Hepatocyte (in vitro differentiated cells): ENCODE measurements at regions not wholly inside any gene's neighbourhood (a gene's known extent, or its start where the extent isn't known, plus 50 kb on each side); places are given as distances from the start of the nearest gene placed in this dataset.

Source experiments
- DNase-seq: peaks from one replicate; pipeline ENCODE4 v3.0.0-alpha.2; 2016; ENCODE audit warnings: low spot score
- H2AFZ ChIP-seq: fragments of 200-600 bp; sonication (generic); 2 replicates; pipeline ENCODE4 v1.6.0; 2016; ENCODE audit warnings: antibody characterized with exemption, mild to moderate bottlenecking
- H3K27ac ChIP-seq: fragments of 200-600 bp; sonication (generic); 2 replicates; pipeline ENCODE4 v1.5.1; 2016; ENCODE audit warnings: mild to moderate bottlenecking
- H3K27me3 ChIP-seq: fragments of 200-600 bp; sonication (generic); 2 replicates; pipeline ENCODE4 v1.6.1; 2016
- H3K36me3 ChIP-seq: fragments of 200-600 bp; sonication (generic); replicated peaks from 2 replicates; pipeline ENCODE4 v1.5.1; 2016; ENCODE audit warnings: low read depth; ENCODE audit not compliant: insufficient read depth
- H3K4me1 ChIP-seq: fragments of 200-600 bp; sonication (generic); 2 replicates; pipeline ENCODE4 v1.5.1; 2016; ENCODE audit warnings: mild to moderate bottlenecking, moderate library complexity; ENCODE audit not compliant: insufficient read depth
- H3K4me2 ChIP-seq: fragments of 200-600 bp; sonication (generic); 2 replicates; pipeline ENCODE4 v1.6.0; 2016
- H3K4me3 ChIP-seq: fragments of 200-600 bp; sonication (generic); 2 replicates; pipeline ENCODE4 v1.5.1; 2016; ENCODE audit warnings: mild to moderate bottlenecking
- H3K79me2 ChIP-seq: fragments of 200-600 bp; sonication (generic); 2 replicates; pipeline ENCODE4 v1.6.0; 2017; ENCODE audit warnings: mild to moderate bottlenecking
- H3K9me2 ChIP-seq: fragments of 200-600 bp; sonication (generic); replicated peaks from 2 replicates; pipeline ENCODE4 v1.6.0; 2017; ENCODE audit warnings: mild to moderate bottlenecking; ENCODE audit not compliant: insufficient read depth
- H3K9me3 ChIP-seq: fragments of 200-600 bp; sonication (generic); 2 replicates; pipeline ENCODE4 v1.5.1; 2016; ENCODE audit warnings: low read depth, mild to moderate bottlenecking
- H4K20me1 ChIP-seq: fragments of 200-600 bp; sonication (generic); 2 replicates; pipeline ENCODE4 v1.6.0; 2016; ENCODE audit warnings: mild to moderate bottlenecking; ENCODE audit not compliant: insufficient read depth, poor library complexity, severe bottlenecking
- CTCF ChIP-seq: fragments of 200-600 bp; sonication (generic); IDR thresholded peaks from 2 replicates; pipeline ENCODE4 v1.5.1; 2016; ENCODE audit warnings: antibody characterized with exemption, mild to moderate bottlenecking; ENCODE audit not compliant: poor library complexity
- EZH2 ChIP-seq: fragments of 200-600 bp; sonication (generic); IDR thresholded peaks from 2 replicates; pipeline ENCODE4 v1.6.1; 2016; ENCODE audit warnings: antibody characterized with exemption, mild to moderate bottlenecking, borderline replicate concordance
- EZH2phosphoT487 ChIP-seq: fragments of 200-600 bp; sonication (generic); IDR thresholded peaks from one replicate; pipeline ENCODE4 v1.6.1; 2018; ENCODE audit warnings: antibody characterized with exemption, mild to moderate bottlenecking, low read depth, moderate library complexity; ENCODE audit not compliant: unreplicated experiment, severe bottlenecking
- WGBS: methylation state at CpG from one replicate; pipeline ENCODE4 v1.1.6; 2016; ENCODE audit warnings: low lambda C conversion rate; ENCODE audit errors: missing lambda C conversion rate; 5-methylcytosine and 5-hydroxymethylcytosine counted together

GRCh38 chr17:5794385-5794784, 210.1 kb upstream of the NLRP1 start:
- H4K20me1 ChIP-seq = no peaks in the 10 kb centered on the region
- no peaks in the 10 kb centered on the region for H3K79me2 ChIP-seq
- no peaks in the 10 kb centered on the region for H3K9me3 ChIP-seq
- DNase-seq = no peak
- H2AFZ ChIP-seq = no peak overlapping the region
- TF ChIP-seq EZH2phosphoT487 = no peak
- TF ChIP-seq CTCF = no peak
- no peak for TF ChIP-seq EZH2
- no peaks in the 10 kb centered on the region for H3K9me2 ChIP-seq
- H3K27me3 ChIP-seq = peaks cover 24% of the 10 kb centered on the region
- H3K36me3 ChIP-seq = no peaks in the 10 kb centered on the region
- 89% methylated on average over 7 of the region's 7 CpGs for WGBS
- no peak overlapping the region for H3K4me3 ChIP-seq
- no peak overlapping the region for H3K27ac ChIP-seq
- H3K4me1 ChIP-seq = no peaks in the 10 kb centered on the region
- H3K4me2 ChIP-seq = no peak overlapping the region

GRCh38 chr17:5794881-5795506, 210.7 kb upstream of the NLRP1 start:
- no peak for DNase-seq
- H3K9me2 ChIP-seq = no peaks in the 10 kb centered on the region
- no peak overlapping the region for H3K4me3 ChIP-seq
- no peaks in the 10 kb centered on the region for H3K4me1 ChIP-seq
- TF ChIP-seq CTCF = no peak
- TF ChIP-seq EZH2 = no peak
- no peak for TF ChIP-seq EZH2phosphoT487
- no peak overlapping the region for H2AFZ ChIP-seq
- 83% methylated on average over 6 of the region's 6 CpGs for WGBS
- no peak overlapping the region for H3K27ac ChIP-seq
- H3K79me2 ChIP-seq = no peaks in the 10 kb centered on the region
- H3K36me3 ChIP-seq = no peaks in the 10 kb centered on the region
- no peak overlapping the region for H3K4me2 ChIP-seq
- no peaks in the 10 kb centered on the region for H4K20me1 ChIP-seq
- H3K27me3 ChIP-seq = peaks cover 28% of the 10 kb centered on the region
- no peaks in the 10 kb centered on the region for H3K9me3 ChIP-seq

- WGBS = 45% methylated on average over 12 of the region's 12 CpGs
- peaks cover 35% of the 10 kb centered on the region for H3K27me3 ChIP-seq
- no peaks in the 10 kb centered on the region for H3K9me2 ChIP-seq
- H3K9me3 ChIP-seq = no peaks in the 10 kb centered on the region
- no peaks in the 10 kb centered on the region for H3K36me3 ChIP-seq
- H3K27ac ChIP-seq = no peak overlapping the region
- H3K4me2 ChIP-seq = no peak overlapping the region
- no peaks in the 10 kb centered on the region for H3K79me2 ChIP-seq
- H4K20me1 ChIP-seq = no peaks in the 10 kb centered on the region
- no peak overlapping the region for H3K4me3 ChIP-seq
- no peaks in the 10 kb centered on the region for H3K4me1 ChIP-seq
- H2AFZ ChIP-seq = no peak overlapping the region
- no peak for TF ChIP-seq EZH2
- TF ChIP-seq CTCF = no peak
- no peak for TF ChIP-seq EZH2phosphoT487
- DNase-seq = no peak
These were observed 213.2 kb upstream of the NLRP1 start for GRCh38 chr17:5797447-5798050.
